SK-N-SH treated with all-trans-retinoic acid at 6 μM for 48 hours (cell line): ENCODE measurements at regions not wholly inside any gene's neighbourhood (a gene's known extent, or its start where the extent isn't known, plus 50 kb on each side); places are given as distances from the start of the nearest gene placed in this dataset.

Experiments used
- ATAC-seq: fragments of 200-7000 bp; cut with Tn5 transposase; 3 replicates; pipeline ENCODE4 v1.9.1; 2020; ENCODE audit warnings: mild to moderate bottlenecking, moderate library complexity
- ARNTL ChIP-seq: fragments of 450-650 bp; formaldehyde crosslinking; IDR thresholded peaks from 2 replicates; pipeline ENCODE4 v1.5.0; 2020; ENCODE audit warnings: low read depth, mild to moderate bottlenecking, moderate library complexity, borderline replicate concordance
- BACH2 ChIP-seq: fragments of 250-450 bp; sonication (Bioruptor Pico); IDR thresholded peaks from 2 replicates; pipeline ENCODE4 v1.9.0; 2021; ENCODE audit warnings: mild to moderate bottlenecking, borderline replicate concordance
- CREB5 ChIP-seq: fragments of 250-450 bp; sonication (Bioruptor Pico); IDR thresholded peaks from 2 replicates; pipeline ENCODE4 v1.5.1; 2020; ENCODE audit warnings: low read depth, mild to moderate bottlenecking, moderate library complexity
- CSDC2 ChIP-seq: fragments of 250-450 bp; sonication (Bioruptor Pico); IDR thresholded peaks from 2 replicates; pipeline ENCODE4 v1.5.0; 2020; ENCODE audit warnings: mild to moderate bottlenecking, moderate library complexity
- CSRNP3 ChIP-seq: fragments of 250-450 bp; sonication (Bioruptor Pico); IDR thresholded peaks from 2 replicates; pipeline ENCODE4 v1.5.1; 2021; ENCODE audit warnings: mild to moderate bottlenecking, moderate library complexity
- ESRRG ChIP-seq: fragments of 250-450 bp; sonication (Bioruptor Pico); IDR thresholded peaks from 2 replicates; pipeline ENCODE4 v1.6.1; 2021; ENCODE audit warnings: mild to moderate bottlenecking
- GLIS3 ChIP-seq: fragments of 250-450 bp; sonication (Bioruptor Pico); IDR thresholded peaks from 2 replicates; pipeline ENCODE4 v1.5.0; 2020; ENCODE audit warnings: mild to moderate bottlenecking, moderate library complexity
- ISL1 ChIP-seq: fragments of 250-450 bp; sonication (Bioruptor Pico); IDR thresholded peaks from 2 replicates; pipeline ENCODE4 v2.1.2; 2022; ENCODE audit warnings: mild to moderate bottlenecking, moderate library complexity
- OSR1 ChIP-seq: fragments of 250-450 bp; sonication (Bioruptor Pico); IDR thresholded peaks from 2 replicates; pipeline ENCODE4 v1.8.0; 2022; ENCODE audit warnings: moderate library complexity, mild to moderate bottlenecking, inconsistent platforms
- PATZ1 ChIP-seq: fragments of 250-450 bp; sonication (Bioruptor Pico); IDR thresholded peaks from 2 replicates; pipeline ENCODE4 v1.8.0; 2020; ENCODE audit warnings: mild to moderate bottlenecking, moderate library complexity, borderline replicate concordance
- PPARA ChIP-seq: fragments of 250-450 bp; sonication (Bioruptor Pico); IDR thresholded peaks from 2 replicates; pipeline ENCODE4 v1.5.0; 2020; ENCODE audit warnings: mild to moderate bottlenecking, borderline replicate concordance
- RARB ChIP-seq: fragments of 250-450 bp; sonication (Bioruptor Pico); IDR thresholded peaks from 2 replicates; pipeline ENCODE4 v1.8.0; 2021; ENCODE audit warnings: mild to moderate bottlenecking, moderate library complexity
- SNAI2 ChIP-seq: fragments of 250-450 bp; sonication (Bioruptor Pico); IDR thresholded peaks from 2 replicates; pipeline ENCODE4 v1.5.0; 2020; ENCODE audit warnings: mild to moderate bottlenecking, moderate library complexity
- TCF4 ChIP-seq: fragments of 250-450 bp; sonication (Bioruptor Pico); IDR thresholded peaks from 2 replicates; pipeline ENCODE4 v1.8.0; 2021; ENCODE audit warnings: mild to moderate bottlenecking, moderate library complexity, borderline replicate concordance
- TOX ChIP-seq: fragments of 250-450 bp; sonication (Bioruptor Pico); IDR thresholded peaks from 2 replicates; pipeline ENCODE4 v1.8.0; 2021; ENCODE audit warnings: mild to moderate bottlenecking, moderate library complexity, borderline replicate concordance
- TSHZ2 ChIP-seq: fragments of 250-450 bp; sonication (Bioruptor Pico); IDR thresholded peaks from 2 replicates; pipeline ENCODE4 v1.5.0; 2020; ENCODE audit warnings: mild to moderate bottlenecking, moderate library complexity
- ZC3H10 ChIP-seq: fragments of 250-450 bp; sonication (Bioruptor Pico); IDR thresholded peaks from 2 replicates; pipeline ENCODE4 v1.5.1; 2021; ENCODE audit warnings: mild to moderate bottlenecking, moderate library complexity
- ZFP3 ChIP-seq: fragments of 250-450 bp; sonication (Bioruptor Pico); IDR thresholded peaks from 2 replicates; pipeline ENCODE4 v1.5.0; 2020; ENCODE audit warnings: mild to moderate bottlenecking, moderate library complexity
- ZFP30 ChIP-seq: fragments of 450-650 bp; formaldehyde crosslinking; IDR thresholded peaks from 2 replicates; pipeline ENCODE4 v1.5.0; 2022; ENCODE audit warnings: mild to moderate bottlenecking, moderate library complexity
- ZNF565 ChIP-seq: fragments of 450-650 bp; formaldehyde crosslinking; conservative IDR thresholded peaks from 2 replicates; pipeline ENCODE4 v1.5.0; 2020; ENCODE audit warnings: low read depth, mild to moderate bottlenecking, moderate library complexity
- ZNF70 ChIP-seq: fragments of 450-650 bp; formaldehyde crosslinking; IDR thresholded peaks from 2 replicates; pipeline ENCODE4 v1.5.0; 2020; ENCODE audit warnings: mild to moderate bottlenecking, moderate library complexity
- ZNF8 ChIP-seq: fragments of 450-650 bp; formaldehyde crosslinking; IDR thresholded peaks from 2 replicates; pipeline ENCODE4 v1.5.0; 2020; ENCODE audit warnings: mild to moderate bottlenecking, moderate library complexity

- TF ChIP-seq TSHZ2 (CRISPR knock-in tag) (no peak), ZNF565 (CRISPR knock-in tag) (no peak), ZFP30 (CRISPR knock-in tag) (no peak), ZFP3 (CRISPR knock-in tag) (no peak), ISL1 (CRISPR knock-in tag) (no peak), GLIS3 (CRISPR knock-in tag) (no peak), RARB (CRISPR knock-in tag) (no peak), TCF4 (no peak)
These were observed 70.5 kb upstream of the TNFRSF21 start (continued) for GRCh38 chr6:47380251-47380650.

GRCh38 chr6:47381036-47381435, 71.3 kb upstream of the TNFRSF21 start:
- TF ChIP-seq CREB5 (CRISPR knock-in tag) = no peak
- TF ChIP-seq ARNTL (CRISPR knock-in tag) = no peak
- TF ChIP-seq SNAI2 (CRISPR knock-in tag) = no peak
- no peak for TF ChIP-seq ZFP30 (CRISPR knock-in tag)
- TF ChIP-seq OSR1 (CRISPR knock-in tag) = no peak
- no peak for TF ChIP-seq ZFP3 (CRISPR knock-in tag)
- TF ChIP-seq ZNF70 (CRISPR knock-in tag) = no peak
- no peak for TF ChIP-seq TSHZ2 (CRISPR knock-in tag)
- TF ChIP-seq PATZ1 (CRISPR knock-in tag) = no peak
- TF ChIP-seq GLIS3 (CRISPR knock-in tag) = no peak
- TF ChIP-seq ZC3H10 (CRISPR knock-in tag) = no peak
- TF ChIP-seq PPARA = no peak
- no peak for TF ChIP-seq CSRNP3 (CRISPR knock-in tag)
- no peak for TF ChIP-seq ZNF8 (CRISPR knock-in tag)
- no peak for TF ChIP-seq ISL1 (CRISPR knock-in tag)
- TF ChIP-seq TCF4 = no peak
- TF ChIP-seq ESRRG (CRISPR knock-in tag) = no peak
- TF ChIP-seq CSDC2 (CRISPR knock-in tag) = no peak
- no peak for TF ChIP-seq RARB (CRISPR knock-in tag)
- no peak for TF ChIP-seq BACH2 (CRISPR knock-in tag)

GRCh38 chr6:47383360-47383759, 73.7 kb upstream of the TNFRSF21 start:
- TF ChIP-seq TOX (CRISPR knock-in tag) = no peak
- no peak for TF ChIP-seq BACH2 (CRISPR knock-in tag)
- TF ChIP-seq OSR1 (CRISPR knock-in tag) = no peak
- TF ChIP-seq ZFP30 (CRISPR knock-in tag) = no peak
- TF ChIP-seq CSDC2 (CRISPR knock-in tag) = no peak
- no peak for TF ChIP-seq CREB5 (CRISPR knock-in tag)
- TF ChIP-seq PPARA = no peak
- TF ChIP-seq RARB (CRISPR knock-in tag) = no peak
- no peak for TF ChIP-seq GLIS3 (CRISPR knock-in tag)
- no peak for TF ChIP-seq ZFP3 (CRISPR knock-in tag)
- no peak for TF ChIP-seq SNAI2 (CRISPR knock-in tag)
- no peak for ATAC-seq

More at GRCh38 chr6:47381036-47381435, 71.3 kb upstream of the TNFRSF21 start:
- ATAC-seq = no peak
